GM23248 (cell line): ENCODE measurements at regions not wholly inside any gene's neighbourhood (a gene's known extent, or its start where the extent isn't known, plus 50 kb on each side); places are given as distances from the start of the nearest gene placed in this dataset.

Experiments
- EZH2 ChIP-seq: fragments of 200-600 bp; sonication (generic); IDR thresholded peaks from 2 replicates; pipeline ENCODE4 v1.6.1; 2018; ENCODE audit warnings: antibody characterized with exemption, mild to moderate bottlenecking; ENCODE audit not compliant: insufficient read depth, poor library complexity, severe bottlenecking
- EZH2phosphoT487 ChIP-seq: fragments of 200-600 bp; sonication (generic); IDR thresholded peaks from 2 replicates; pipeline ENCODE4 v1.6.1; 2018; ENCODE audit warnings: antibody characterized with exemption, moderate library complexity, mild to moderate bottlenecking, low read depth; ENCODE audit not compliant: insufficient read depth

GRCh38 chr1:2950926-2951305 is 70.4 kb upstream of the ACTRT2 start:
- TF ChIP-seq EZH2phosphoT487 = no peak
- TF ChIP-seq EZH2 = no peak
